ENCODE measurements at regions not wholly inside any gene's neighbourhood (a gene's known extent, or its start where the extent isn't known, plus 50 kb on each side); places are given as distances from the start of the nearest gene placed in this dataset.

- H3K36me3 Mint-ChIP-seq, result no peaks in the 10 kb centered on the region
- CTCF ChIA-PET, result interaction anchor here (0.6 to 2.3 kb wide), 3 partner anchors 8 to 35 kb away, joined by 3 to 13 read pairs (median 6); no protein-coding TSS in a partner anchor
These were observed 50.8 kb upstream of the INCENP start for GRCh38 chr11:62073061-62073460.

GRCh38 chr11:62071408-62071807 lies 52.4 kb upstream of the INCENP start:
- no peak overlapping the region for H3K4me3 Mint-ChIP-seq
- no peak for DNase-seq
- no peaks in the 10 kb centered on the region for H3K4me1 Mint-ChIP-seq
- H3K36me3 Mint-ChIP-seq, result no peaks in the 10 kb centered on the region
- no peaks in the 10 kb centered on the region for H3K9me3 Mint-ChIP-seq
- CTCF ChIA-PET, result interaction anchor here (2.3 kb wide), 1 partner anchor 10 kb away, joined by 13 read pairs; no protein-coding TSS in a partner anchor
- peaks cover 8% of the 10 kb centered on the region for H3K27me3 Mint-ChIP-seq
- no peak overlapping the region for H3K27ac Mint-ChIP-seq

More at GRCh38 chr11:62073061-62073460, 50.8 kb upstream of the INCENP start:
- Mint-ChIP-seq H3K27me3 (peaks cover 4% of the 10 kb centered on the region), H3K27ac (no peak overlapping the region), H3K4me3 (no peak overlapping the region), H3K4me1 (no peaks in the 10 kb centered on the region), H3K9me3 (no peaks in the 10 kb centered on the region)
- no peak for DNase-seq

GRCh38 chr11:62069986-62070919 lies 53.6 kb upstream of the INCENP start:
- Mint-ChIP-seq H3K27me3 (peaks cover 8% of the 10 kb centered on the region), H3K36me3 (no peaks in the 10 kb centered on the region), H3K4me3 (no peak overlapping the region), H3K9me3 (no peaks in the 10 kb centered on the region), H3K27ac (no peak overlapping the region), H3K4me1 (no peaks in the 10 kb centered on the region)
- DNase-seq, result no peak
- CTCF ChIA-PET, result interaction anchor here (1.1 kb wide), 1 partner anchor 12 kb away, joined by 4 read pairs; no protein-coding TSS in a partner anchor

- no peak for DNase-seq
- no peak overlapping the region for H3K4me3 Mint-ChIP-seq
- H3K36me3 Mint-ChIP-seq, result no peaks in the 10 kb centered on the region
- CTCF ChIA-PET, result no interaction called here
- no peaks in the 10 kb centered on the region for H3K4me1 Mint-ChIP-seq
- no peak overlapping the region for H3K27ac Mint-ChIP-seq
- H3K9me3 Mint-ChIP-seq, result no peaks in the 10 kb centered on the region
- H3K27me3 Mint-ChIP-seq, result peaks cover 8% of the 10 kb centered on the region
These were observed 54.4 kb upstream of the INCENP start for GRCh38 chr11:62069374-62069773.

- CTCF ChIA-PET, result no interaction called here
- DNase-seq, result no peak
- Mint-ChIP-seq H3K4me3 (no peak overlapping the region), H3K27me3 (peaks cover 8% of the 10 kb centered on the region), H3K4me1 (no peaks in the 10 kb centered on the region), H3K27ac (no peak overlapping the region), H3K36me3 (no peaks in the 10 kb centered on the region), H3K9me3 (no peaks in the 10 kb centered on the region)
These were observed 55.1 kb upstream of the INCENP start for GRCh38 chr11:62068730-62069129.

GRCh38 chr11:62067741-62068140 lies 56.1 kb upstream of the INCENP start:
- Mint-ChIP-seq H3K27me3 (peaks cover 8% of the 10 kb centered on the region), H3K4me3 (no peak overlapping the region), H3K4me1 (no peaks in the 10 kb centered on the region), H3K27ac (no peak overlapping the region), H3K9me3 (no peaks in the 10 kb centered on the region), H3K36me3 (no peaks in the 10 kb centered on the region)
- CTCF ChIA-PET, result no interaction called here
- no peak for DNase-seq

- Mint-ChIP-seq H3K9me3 (no peaks in the 10 kb centered on the region), H3K27ac (no peak overlapping the region), H3K27me3 (peaks cover 5% of the 10 kb centered on the region), H3K4me3 (no peak overlapping the region), H3K36me3 (no peaks in the 10 kb centered on the region), H3K4me1 (no peaks in the 10 kb centered on the region)
- CTCF ChIA-PET, result interaction anchor here (1.1 to 1.8 kb wide), 2 partner anchors 117 to 165 kb away, joined by 6 read pairs; no protein-coding TSS in a partner anchor
- no peak for DNase-seq
These were observed 59.6 kb upstream of the INCENP start for GRCh38 chr11:62064221-62064620.

GRCh38 chr11:62062223-62062861 lies 61.5 kb upstream of the INCENP start:
- no peaks in the 10 kb centered on the region for H3K36me3 Mint-ChIP-seq
- no peak overlapping the region for H3K27ac Mint-ChIP-seq
- no peaks in the 10 kb centered on the region for H3K4me1 Mint-ChIP-seq
- H3K9me3 Mint-ChIP-seq, result no peaks in the 10 kb centered on the region
- peaks cover 3% of the 10 kb centered on the region for H3K27me3 Mint-ChIP-seq
- no peak overlapping the region for H3K4me3 Mint-ChIP-seq
- CTCF ChIA-PET, result no interaction called here
- no peak for DNase-seq

- Mint-ChIP-seq H3K9me3 (no peaks in the 10 kb centered on the region), H3K4me3 (no peak overlapping the region), H3K36me3 (no peaks in the 10 kb centered on the region), H3K4me1 (no peaks in the 10 kb centered on the region), H3K27me3 (no peaks in the 10 kb centered on the region), H3K27ac (no peak overlapping the region)
- CTCF ChIA-PET, result no interaction called here
- no peak for DNase-seq
These were observed 62.2 kb upstream of the INCENP start for GRCh38 chr11:62061356-62062222.

- no peak overlapping the region for H3K27ac Mint-ChIP-seq
- H3K9me3 Mint-ChIP-seq, result no peaks in the 10 kb centered on the region
- H3K27me3 Mint-ChIP-seq, result peaks cover 11% of the 10 kb centered on the region
- H3K36me3 Mint-ChIP-seq, result no peaks in the 10 kb centered on the region
- DNase-seq, result no peak
- no peaks in the 10 kb centered on the region for H3K4me1 Mint-ChIP-seq
- no peak overlapping the region for H3K4me3 Mint-ChIP-seq
- CTCF ChIA-PET, result no interaction called here
These were observed 66.7 kb upstream of the INCENP start for GRCh38 chr11:62057069-62057468.

- Mint-ChIP-seq H3K27ac (no peak overlapping the region), H3K9me3 (no peaks in the 10 kb centered on the region), H3K27me3 (peaks cover 13% of the 10 kb centered on the region), H3K4me3 (no peak overlapping the region), H3K36me3 (no peaks in the 10 kb centered on the region), H3K4me1 (no peaks in the 10 kb centered on the region)
- CTCF ChIA-PET, result no interaction called here
- DNase-seq, result no peak
These were observed 67.8 kb upstream of the INCENP start for GRCh38 chr11:62055970-62056369.

- Mint-ChIP-seq H3K27me3 (peaks cover 13% of the 10 kb centered on the region), H3K4me3 (no peak overlapping the region), H3K4me1 (no peaks in the 10 kb centered on the region), H3K9me3 (no peaks in the 10 kb centered on the region), H3K27ac (no peak overlapping the region), H3K36me3 (no peaks in the 10 kb centered on the region)
- DNase-seq, result peak; percentile 50
- CTCF ChIA-PET, result interaction anchor here (2.8 to 3.4 kb wide), 2 partner anchors 27 to 107 kb away, joined by 10 to 15 read pairs; no protein-coding TSS in a partner anchor
These were observed 69.2 kb upstream of the INCENP start for GRCh38 chr11:62054484-62055121.

GRCh38 chr11:62054081-62054480 lies 69.7 kb upstream of the INCENP start:
- CTCF ChIA-PET, result interaction anchor here (1.8 to 3.4 kb wide), 3 partner anchors 27 to 157 kb away, joined by 7 to 15 read pairs (median 10); no protein-coding TSS in a partner anchor
- H3K4me3 Mint-ChIP-seq, result no peak overlapping the region
- DNase-seq, result no peak
- no peaks in the 10 kb centered on the region for H3K9me3 Mint-ChIP-seq
- H3K4me1 Mint-ChIP-seq, result no peaks in the 10 kb centered on the region
- H3K36me3 Mint-ChIP-seq, result no peaks in the 10 kb centered on the region
- no peak overlapping the region for H3K27ac Mint-ChIP-seq
- peaks cover 13% of the 10 kb centered on the region for H3K27me3 Mint-ChIP-seq

Data from activated naive CD4-positive, alpha-beta T cell treated with anti-CD3 and anti-CD28 coated beads, Interleukin-2, amount 10 ng/mL, durations not matched to agents 7 days and 5 days (primary cell).